Neutrophil (primary cell): ENCODE measurements at regions not wholly inside any gene's neighbourhood (a gene's known extent, or its start where the extent isn't known, plus 50 kb on each side); places are given as distances from the start of the nearest gene placed in this dataset.

Experiments used
- H3K27ac ChIP-seq: fragments of 200-600 bp; sonication (generic); 2 replicates; pipeline ENCODE4 v1.5.1; 2016; ENCODE audit warnings: mild to moderate bottlenecking, moderate library complexity
- H3K27me3 ChIP-seq: fragments of 200-600 bp; sonication (generic); 2 replicates; pipeline ENCODE4 v1.6.0; 2016; ENCODE audit warnings: mild to moderate bottlenecking
- H3K36me3 ChIP-seq: fragments of 200-600 bp; sonication (generic); 2 replicates; pipeline ENCODE4 v1.5.1; 2017
- H3K4me1 ChIP-seq, 2 experiments: fragments of 200-600 bp in 1 of 2; sonication (generic) in 1 of 2; 1 replicate in 1 of 2; 2 replicates in 1 of 2; pipeline versions ENCODE4 v1.5.1 to v1.6.1; 2013 to 2016; ENCODE audit warnings: low read depth in 1 of 2, low read length in 1 of 2, mild to moderate bottlenecking in 1 of 2, moderate library complexity in 1 of 2; ENCODE audit not compliant: control insufficient read depth in 1 of 2, insufficient read depth in 1 of 2
- H3K4me3 ChIP-seq, 2 experiments: fragments of 200-600 bp in 1 of 2; sonication (generic) in 1 of 2; 1 replicate in 1 of 2; 2 replicates in 1 of 2; pipeline ENCODE4 v1.5.1; 2013 to 2016; ENCODE audit warnings: low read depth in 1 of 2, low read length in 1 of 2, mild to moderate bottlenecking in 1 of 2, moderate library complexity in 1 of 2
- H3K9me3 ChIP-seq: fragments of 200-600 bp; sonication (generic); 2 replicates; pipeline ENCODE4 v1.5.1; 2016
- TF ChIP-seq, protein P1 (sequence below): fragments of 200-600 bp; sonication (generic); IDR thresholded peaks from 2 replicates; pipeline ENCODE4 v1.5.1; 2016; ENCODE audit warnings: antibody characterized with exemption

DNA sequence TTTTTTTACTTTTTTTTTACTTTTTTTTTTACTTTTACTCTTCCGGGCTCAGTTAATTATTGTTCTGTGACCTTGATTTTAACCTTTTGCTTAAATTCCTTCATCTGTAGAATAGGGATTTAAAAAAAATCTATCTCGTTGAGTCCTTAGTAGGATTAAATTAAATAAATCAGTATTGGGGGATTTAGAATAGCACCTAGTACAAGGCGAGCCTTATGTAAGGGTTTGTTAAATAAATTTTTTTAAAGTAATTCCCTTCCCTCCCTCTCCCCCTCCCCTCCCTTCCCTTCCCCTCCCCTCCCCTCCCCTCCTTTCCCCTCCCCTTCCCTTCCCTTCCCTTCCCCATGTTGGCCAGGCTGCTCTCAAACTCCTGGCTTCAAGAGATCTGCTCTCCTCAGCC is 287.2 kb upstream of the KCNH8 start:
- Histone ChIP-seq H3K36me3 (no peaks in the 10 kb centered on the region), H3K4me3 (no peak overlapping the region), H3K27ac (no peak overlapping the region), H3K27me3 (no peaks in the 10 kb centered on the region), H3K9me3 (no peaks in the 10 kb centered on the region), H3K4me1 (peaks cover 27 to 46% of the 10 kb centered on the region in 2 experiments)
- TF ChIP-seq, protein P1, sequence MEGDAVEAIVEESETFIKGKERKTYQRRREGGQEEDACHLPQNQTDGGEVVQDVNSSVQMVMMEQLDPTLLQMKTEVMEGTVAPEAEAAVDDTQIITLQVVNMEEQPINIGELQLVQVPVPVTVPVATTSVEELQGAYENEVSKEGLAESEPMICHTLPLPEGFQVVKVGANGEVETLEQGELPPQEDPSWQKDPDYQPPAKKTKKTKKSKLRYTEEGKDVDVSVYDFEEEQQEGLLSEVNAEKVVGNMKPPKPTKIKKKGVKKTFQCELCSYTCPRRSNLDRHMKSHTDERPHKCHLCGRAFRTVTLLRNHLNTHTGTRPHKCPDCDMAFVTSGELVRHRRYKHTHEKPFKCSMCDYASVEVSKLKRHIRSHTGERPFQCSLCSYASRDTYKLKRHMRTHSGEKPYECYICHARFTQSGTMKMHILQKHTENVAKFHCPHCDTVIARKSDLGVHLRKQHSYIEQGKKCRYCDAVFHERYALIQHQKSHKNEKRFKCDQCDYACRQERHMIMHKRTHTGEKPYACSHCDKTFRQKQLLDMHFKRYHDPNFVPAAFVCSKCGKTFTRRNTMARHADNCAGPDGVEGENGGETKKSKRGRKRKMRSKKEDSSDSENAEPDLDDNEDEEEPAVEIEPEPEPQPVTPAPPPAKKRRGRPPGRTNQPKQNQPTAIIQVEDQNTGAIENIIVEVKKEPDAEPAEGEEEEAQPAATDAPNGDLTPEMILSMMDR, result no peak

DNA sequence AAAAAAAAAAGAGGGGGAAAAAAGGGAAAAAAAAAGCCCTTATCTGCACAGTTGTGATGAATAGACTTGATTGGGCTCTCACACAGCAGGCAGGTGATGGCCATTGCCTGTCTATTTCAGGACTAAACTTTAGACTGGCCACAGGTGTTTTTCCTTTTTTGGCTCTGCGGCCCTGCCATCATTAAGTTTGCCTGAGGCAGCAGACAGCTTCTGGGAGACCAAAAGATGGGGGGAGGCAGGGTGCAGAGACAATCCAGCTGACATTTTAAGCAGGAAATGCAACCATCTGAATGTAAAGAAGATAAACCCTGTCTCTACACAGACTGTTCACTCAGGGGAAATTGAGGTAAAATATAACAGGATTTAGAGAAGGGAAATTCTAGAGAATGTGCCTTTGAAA is 295.0 kb upstream of the KCNH8 start:
- Histone ChIP-seq H3K9me3 (no peaks in the 10 kb centered on the region), H3K27ac (no peak overlapping the region), H3K36me3 (no peaks in the 10 kb centered on the region), H3K27me3 (no peaks in the 10 kb centered on the region), H3K4me1 (peaks cover 13 to 22% of the 10 kb centered on the region in 2 experiments), H3K4me3 (no peak overlapping the region)
- TF ChIP-seq, protein P1, result no peak

DNA sequence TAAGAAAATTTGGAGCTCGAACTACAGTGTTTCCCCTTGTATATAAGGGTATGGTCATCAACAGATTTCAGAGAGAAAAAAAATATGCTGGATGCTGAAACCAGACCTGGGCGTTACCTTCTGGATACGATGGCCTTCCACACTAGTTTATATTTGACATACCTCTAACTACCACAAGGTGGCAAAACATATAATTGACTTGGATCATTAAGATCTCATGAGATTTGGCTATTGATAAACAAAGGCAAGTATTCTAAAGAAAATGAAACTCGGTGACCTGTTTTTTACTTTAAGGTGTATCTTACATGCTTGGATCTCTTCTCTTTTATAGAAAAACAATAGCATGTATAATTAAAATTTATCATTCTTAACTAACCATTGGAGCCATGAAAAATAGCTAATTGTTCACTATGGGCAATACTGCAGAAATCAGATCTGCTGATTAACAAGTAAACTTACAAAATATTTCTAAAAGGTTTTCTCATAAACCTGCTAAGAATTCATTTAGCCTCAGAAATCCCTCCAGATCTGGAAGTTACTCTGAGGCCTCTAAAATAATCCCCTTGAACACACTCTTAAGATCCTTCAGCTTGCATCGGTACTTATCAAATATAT is 300.6 kb upstream of the KCNH8 start:
- Histone ChIP-seq H3K4me3 (no peak overlapping the region), H3K9me3 (no peaks in the 10 kb centered on the region), H3K27me3 (no peaks in the 10 kb centered on the region), H3K27ac (no peak overlapping the region), H3K36me3 (no peaks in the 10 kb centered on the region), H3K4me1 (no peaks in the 10 kb centered on the region)
- TF ChIP-seq, protein P1, result no peak

DNA sequence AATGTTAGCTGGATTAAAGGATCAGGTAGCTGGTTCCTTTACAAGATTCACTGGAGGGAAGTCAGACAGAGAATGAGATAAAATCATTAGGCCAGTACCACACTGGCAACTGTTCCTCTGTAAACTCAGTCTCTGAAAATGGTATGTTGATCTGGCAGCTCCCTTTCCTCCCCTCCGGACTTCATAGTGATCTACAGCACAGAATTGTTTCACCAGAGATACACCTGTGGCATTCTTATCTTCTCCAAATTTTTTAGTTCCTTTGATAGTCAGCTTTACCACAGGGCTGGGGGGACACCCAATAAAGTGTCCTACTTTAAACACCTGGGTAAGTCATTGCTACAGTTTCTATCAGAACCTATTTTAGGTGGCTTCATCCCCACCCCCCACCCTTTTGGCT is 304.3 kb upstream of the KCNH8 start:
- Histone ChIP-seq H3K27ac (no peak overlapping the region), H3K4me3 (no peak overlapping the region), H3K27me3 (no peaks in the 10 kb centered on the region), H3K9me3 (no peaks in the 10 kb centered on the region), H3K4me1 (no peaks in the 10 kb centered on the region), H3K36me3 (no peaks in the 10 kb centered on the region)
- TF ChIP-seq, protein P1, result no peak

DNA sequence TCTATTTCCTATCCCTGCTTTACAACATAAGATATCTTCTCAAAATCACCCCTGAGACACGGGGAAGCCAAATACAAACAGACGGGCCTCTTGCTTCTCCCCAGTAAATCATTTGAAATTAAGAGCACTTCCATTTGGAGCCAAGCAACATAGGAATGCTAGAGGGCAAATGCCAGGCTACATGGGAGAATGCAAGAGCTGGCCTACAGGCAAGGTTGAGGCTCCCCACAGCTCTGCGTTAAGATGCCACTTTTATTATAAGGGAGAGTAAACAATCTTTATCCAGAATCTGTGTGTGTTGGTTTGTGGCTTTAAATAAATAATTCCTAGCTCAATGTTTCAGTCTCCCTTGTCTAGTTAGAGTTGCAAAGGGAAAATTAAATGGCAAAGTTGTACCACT is 305.1 kb upstream of the KCNH8 start:
- TF ChIP-seq, protein P1, result no peak
- no peaks in the 10 kb centered on the region for H3K9me3 ChIP-seq
- H3K4me3 ChIP-seq, result no peak overlapping the region
- H3K36me3 ChIP-seq, result no peaks in the 10 kb centered on the region
- H3K27ac ChIP-seq, result no peak overlapping the region
- no peaks in the 10 kb centered on the region for H3K4me1 ChIP-seq
- H3K27me3 ChIP-seq, result no peaks in the 10 kb centered on the region
